H1 (cell line): ENCODE measurements at regions not wholly inside any gene's neighbourhood (a gene's known extent, or its start where the extent isn't known, plus 50 kb on each side); places are given as distances from the start of the nearest gene placed in this dataset.
A peak's percentile ranks its signal among the peaks of the same experiment; 100 is the strongest.

Source experiments
- CTCF ChIA-PET: fragments of 300-600 bp; sonication (Branson Sonifier 250); formaldehyde crosslinking; loops from one replicate; lab custom pipeline; 2021; ENCODE audit not compliant: partially characterized antibody; lab: Charles Lee
- POLR2A ChIA-PET: fragments of 300-600 bp; sonication (Branson Sonifier 250); formaldehyde crosslinking; loops from one replicate; lab custom pipeline; 2021; ENCODE audit warnings: inconsistent platforms; ENCODE audit not compliant: partially characterized antibody; lab: Charles Lee
- DNase-seq, 2 experiments: peaks; one replicate each; pipeline versions ENCODE4 v3.0.0 to v3.0.0-alpha.2; 2010 to 2022; ENCODE audit warnings: low spot score in 2 of 2, low read depth in 1 of 2, mixed read lengths in 1 of 2
- FAIRE-seq: peaks from 2 replicates; lab custom pipeline; 2011; peaks lifted over from hg19 to GRCh38; lab: Jason Lieb, UNC
- H2AFZ ChIP-seq: 2 replicates; pipeline ENCODE4 v1.8.1; 2012; ENCODE audit warnings: low read length, inconsistent platforms
- H2AK5ac ChIP-seq: 2 replicates; pipeline ENCODE4 v1.6.1; 2013; ENCODE audit warnings: low read depth, low read length
- H2BK120ac ChIP-seq: replicated peaks from 2 replicates; pipeline ENCODE3; 2013; ENCODE audit warnings: low read depth, low read length, inconsistent platforms
- H2BK12ac ChIP-seq: 2 replicates; pipeline ENCODE4 v1.6.1; 2013; ENCODE audit warnings: low read depth, low read length
- H2BK15ac ChIP-seq: 2 replicates; pipeline ENCODE4 v1.6.1; 2013; ENCODE audit warnings: low read length
- H2BK20ac ChIP-seq: 2 replicates; pipeline ENCODE4 v1.6.1; 2013; ENCODE audit warnings: low read length
- H2BK5ac ChIP-seq: 2 replicates; pipeline ENCODE4 v1.6.1; 2013; ENCODE audit warnings: low read depth, low read length
- H3K14ac ChIP-seq: 2 replicates; pipeline ENCODE4 v1.6.1; 2013; ENCODE audit warnings: inconsistent platforms; ENCODE audit not compliant: insufficient read length
- H3K18ac ChIP-seq: 2 replicates; pipeline ENCODE4 v1.6.1; 2013; ENCODE audit warnings: low read length; ENCODE audit errors: extremely low read depth
- H3K23ac ChIP-seq: 2 replicates; pipeline ENCODE4 v1.6.1; 2013; ENCODE audit warnings: inconsistent platforms; ENCODE audit not compliant: insufficient read length
- H3K23me2 ChIP-seq: 2 replicates; pipeline ENCODE4 v1.6.1; 2013; ENCODE audit warnings: low read depth, low read length
- H3K27ac ChIP-seq: 2 replicates; pipeline ENCODE4 v1.6.1; 2011; ENCODE audit warnings: low read depth, low read length, inconsistent platforms
- H3K27me3 ChIP-seq, 4 experiments: replicated peaks in 1 of 4; 1 replicate in 1 of 4; 2 replicates in 3 of 4; pipeline versions ENCODE4 v1.6.1 to v1.8.1; 2011 to 2013; ENCODE audit warnings: low read length in 3 of 4, mild to moderate bottlenecking in 3 of 4, inconsistent platforms in 2 of 4, mixed read lengths in 2 of 4, moderate library complexity in 1 of 4; ENCODE audit not compliant: control insufficient read depth in 3 of 4, insufficient read depth in 3 of 4; ENCODE audit errors: extremely low read depth in 1 of 4
- H3K36me3 ChIP-seq, 4 experiments: 2 replicates each; pipeline versions ENCODE4 v1.6.1 to v1.8.1; 2011 to 2013; ENCODE audit warnings: mild to moderate bottlenecking in 4 of 4, low read length in 3 of 4, moderate library complexity in 2 of 4, control low read depth in 1 of 4, inconsistent platforms in 1 of 4; ENCODE audit not compliant: insufficient read depth in 4 of 4, control insufficient read depth in 2 of 4
- H3K4ac ChIP-seq: replicated peaks from 2 replicates; pipeline ENCODE3; 2013; ENCODE audit warnings: low read length, low read depth, mixed read lengths, inconsistent platforms; ENCODE audit not compliant: insufficient read length
- H3K4me1 ChIP-seq, 4 experiments: replicated peaks in 1 of 4; 1 replicate in 1 of 4; 2 replicates in 3 of 4; pipeline versions ENCODE4 v1.6.1 to v1.8.1; 2011 to 2013; ENCODE audit warnings: low read length in 3 of 4, inconsistent platforms in 2 of 4, mixed read lengths in 1 of 4; ENCODE audit not compliant: insufficient read depth in 4 of 4, control insufficient read depth in 3 of 4
- H3K4me2 ChIP-seq, 2 experiments: 2 replicates each; pipeline versions ENCODE4 v1.6.1 to v1.8.1; 2011 to 2013; ENCODE audit warnings: low read depth in 2 of 2, low read length in 2 of 2, control low read depth in 1 of 2, inconsistent platforms in 1 of 2, mild to moderate bottlenecking in 1 of 2; ENCODE audit not compliant: insufficient read depth in 1 of 2
- H3K4me3 ChIP-seq, 4 experiments: fragments of 200-600, 300-600 bp in 1 of 4; sonication (generic), shearing (Covaris generic), sonication (Bioruptor Twin) in 1 of 4; 2 replicates each; pipeline versions ENCODE4 v1.5.1 to v1.8.1; 2011 to 2016; ENCODE audit warnings: low read length in 4 of 4, low read depth in 3 of 4, control low read depth in 2 of 4, inconsistent platforms in 2 of 4, mild to moderate bottlenecking in 2 of 4, mixed read lengths in 1 of 4, moderate library complexity in 1 of 4; ENCODE audit not compliant: insufficient read depth in 2 of 4; ENCODE audit errors: extremely low read depth in 1 of 4
- H3K56ac ChIP-seq: replicated peaks from 2 replicates; pipeline ENCODE3; 2013; ENCODE audit warnings: low read depth, mild to moderate bottlenecking, mixed read lengths, low read length, inconsistent platforms; ENCODE audit not compliant: insufficient read length
- H3K79me1 ChIP-seq: 2 replicates; pipeline ENCODE4 v1.6.1; 2013; ENCODE audit warnings: low read depth, low read length, control low read depth
- H3K79me2 ChIP-seq, 2 experiments: 2 replicates each; pipeline versions ENCODE4 v1.6.1 to v1.8.1; 2012 to 2013; ENCODE audit warnings: low read length in 2 of 2, mild to moderate bottlenecking in 2 of 2, inconsistent platforms in 1 of 2; ENCODE audit not compliant: insufficient read depth in 2 of 2, control insufficient read depth in 1 of 2
- H3K9ac ChIP-seq, 4 experiments: replicated peaks in 1 of 4; 1 replicate in 1 of 4; 2 replicates in 3 of 4; pipeline versions ENCODE4 v1.6.1 to v1.8.1; 2011 to 2013; ENCODE audit warnings: low read depth in 3 of 4, low read length in 3 of 4, control low read depth in 2 of 4, mild to moderate bottlenecking in 2 of 4, moderate library complexity in 2 of 4, inconsistent platforms in 1 of 4; ENCODE audit errors: extremely low read depth in 1 of 4
- H3K9me3 ChIP-seq, 2 experiments: 2 replicates each; pipeline versions ENCODE4 v1.6.1 to v1.8.1; 2012 to 2013; ENCODE audit warnings: mild to moderate bottlenecking in 2 of 2, moderate library complexity in 2 of 2, control low read depth in 1 of 2, inconsistent platforms in 1 of 2, low read depth in 1 of 2, low read length in 1 of 2, mixed read lengths in 1 of 2; ENCODE audit not compliant: insufficient read depth in 2 of 2
- H4K20me1 ChIP-seq, 2 experiments: replicated peaks in 1 of 2; 2 replicates each; pipeline versions ENCODE3 to v1.8.1; 2011 to 2013; ENCODE audit warnings: inconsistent platforms in 2 of 2, low read length in 2 of 2, mild to moderate bottlenecking in 1 of 2; ENCODE audit not compliant: insufficient read depth in 2 of 2, control insufficient read depth in 1 of 2
- H4K5ac ChIP-seq: 2 replicates; pipeline ENCODE4 v1.6.1; 2013; ENCODE audit warnings: low read length, low read depth, mixed read lengths, inconsistent platforms; ENCODE audit not compliant: insufficient read length
- H4K8ac ChIP-seq: 2 replicates; pipeline ENCODE4 v1.8.0; 2013; ENCODE audit warnings: mild to moderate bottlenecking, moderate library complexity, low read length, inconsistent platforms; ENCODE audit not compliant: insufficient read depth; ENCODE audit errors: extremely low read depth
- H4K91ac ChIP-seq: replicated peaks from 2 replicates; pipeline ENCODE3; 2013; ENCODE audit warnings: low read length, mixed read lengths, inconsistent platforms; ENCODE audit not compliant: insufficient read length
- CBX5 ChIP-seq: fragments of 300-800, 300-1000 bp; sonication (generic); IDR thresholded peaks from 2 replicates; pipeline ENCODE4 v1.7.1; 2016; ENCODE audit warnings: antibody characterized with exemption, low read length, low read depth
- JUND ChIP-seq: IDR thresholded peaks from 2 replicates; pipeline ENCODE4 v1.6.1; 2011; ENCODE audit warnings: mild to moderate bottlenecking, improper control_type of control experiment, low read length
- KDM1A ChIP-seq: fragments of 200-600, 300-600 bp; sonication (generic); IDR thresholded peaks from 2 replicates; pipeline ENCODE4 v1.7.1; 2016; ENCODE audit warnings: mild to moderate bottlenecking, low read length, borderline replicate concordance
- POU5F1 ChIP-seq: IDR thresholded peaks from 2 replicates; pipeline ENCODE4 v1.6.1; 2011; ENCODE audit warnings: low read depth, mild to moderate bottlenecking, low read length, moderate library complexity
- RBBP5 ChIP-seq: IDR thresholded peaks from 2 replicates; pipeline ENCODE4 v1.7.1; 2012; ENCODE audit warnings: low read depth, mild to moderate bottlenecking, inconsistent platforms, low read length, moderate library complexity, borderline replicate concordance
- SUZ12 ChIP-seq: fragments of 200-600 bp; sonication (generic); IDR thresholded peaks from 2 replicates; pipeline ENCODE4 v1.6.1; 2012; ENCODE audit warnings: mild to moderate bottlenecking, inconsistent platforms, low read length, moderate library complexity, mixed read lengths
- WGBS, 2 experiments: shearing (Covaris generic) in 1 of 2; methylation state at CpG; one replicate each; pipeline versions ENCODE4 v1.1.6 to v1.1.7; 2013 to 2015; ENCODE audit warnings: low lambda C conversion rate in 2 of 2, mixed read lengths in 2 of 2, inconsistent platforms in 1 of 2, low coverage in 1 of 2, missing lambda C conversion rate in 1 of 2; ENCODE audit not compliant: insufficient replicate concordance in 2 of 2, insufficient coverage in 1 of 2, insufficient read length in 1 of 2; ENCODE audit errors: extremely low coverage in 1 of 2, missing lambda C conversion rate in 1 of 2; 5-methylcytosine and 5-hydroxymethylcytosine counted together

- Histone ChIP-seq H2BK12ac (no peak overlapping the region), H3K27ac (no peak overlapping the region), H3K9me3 (peaks cover 0 to 6% of the 10 kb centered on the region in 2 experiments; a peak in 2 of 4 replicates), H4K5ac (no peak overlapping the region), H3K56ac (no peak overlapping the region), H3K9ac (no peak overlapping the region), H4K20me1 (no peaks in the 10 kb centered on the region), H2BK120ac (no peak overlapping the region), H3K4me1 (peaks cover 0 to 3% (median 0%) of the 10 kb centered on the region in 4 experiments; a peak in 1 of 7 replicates), H4K8ac (no peak overlapping the region), H2AK5ac (no peak overlapping the region), H3K4me2 (no peak overlapping the region), H3K14ac (no peak overlapping the region), H2BK15ac (no peak overlapping the region), H3K4me3 (no peak overlapping the region), H3K23me2 (no peaks in the 10 kb centered on the region; the same call in 1 of the 2 replicates), H2AFZ (peak overlapping the region; percentile 83), H3K27me3 (no peaks in the 10 kb centered on the region), H3K23ac (no peak overlapping the region), H3K18ac (no peak overlapping the region), H2BK5ac (no peak overlapping the region), H4K91ac (no peak overlapping the region), H3K79me2 (no peaks in the 10 kb centered on the region), H3K79me1 (no peaks in the 10 kb centered on the region), H3K36me3 (no peaks in the 10 kb centered on the region), H3K4ac (no peak overlapping the region), H2BK20ac (no peak overlapping the region)
- POLR2A ChIA-PET = interaction anchor here (1.1 kb wide), 1 partner anchor 10 kb away, joined by 3 read pairs; no protein-coding TSS in a partner anchor
- DNase-seq (no peak), FAIRE-seq (no peak)
- WGBS, 2 experiments = 83% methylated on average over 5 of the region's 5 CpGs; no CpG with 5 or more reads in 1 of the 2 experiments
- no peak for TF ChIP-seq SUZ12
- TF ChIP-seq JUND = no peak
- TF ChIP-seq KDM1A = no peak
- no peak for TF ChIP-seq POU5F1
- TF ChIP-seq RBBP5 = no peak
- TF ChIP-seq CBX5 = no peak
- CTCF ChIA-PET = interaction anchor here (0.7 to 1.3 kb wide), 4 partner anchors 11 to 242 kb away, joined by 3 to 4 read pairs (median 4); no protein-coding TSS in a partner anchor
These were observed 145.0 kb upstream of the LEF1 start for GRCh38 chr4:108313546-108314339.
